GM08714 (cell line): ENCODE measurements at regions not wholly inside any gene's neighbourhood (a gene's known extent, or its start where the extent isn't known, plus 50 kb on each side); places are given as distances from the start of the nearest gene placed in this dataset.

Experiments used
- H3K4me3 ChIP-seq: fragments of 200-500 bp; sonication (Bioruptor generic); 2 replicates; pipeline ENCODE4 v1.5.1; 2014; ENCODE audit warnings: mild to moderate bottlenecking, low read length, inconsistent platforms
- ZNF274 ChIP-seq: IDR thresholded peaks from 2 replicates; pipeline ENCODE4 v1.6.1; 2012; ENCODE audit warnings: mild to moderate bottlenecking, low read depth, low read length

- TF ChIP-seq ZNF274, result no peak
- H3K4me3 ChIP-seq, result no peak overlapping the region
Measured at GRCh38 chr1:188867614-188868013, 1610.0 kb downstream of the BRINP3 start.

- no peak overlapping the region for H3K4me3 ChIP-seq
- no peak for TF ChIP-seq ZNF274
Measured at GRCh38 chr1:188871164-188871563, 1606.5 kb downstream of the BRINP3 start.

- no peak overlapping the region for H3K4me3 ChIP-seq
- TF ChIP-seq ZNF274, result no peak
Measured at GRCh38 chr1:188872376-188872775, 1605.3 kb downstream of the BRINP3 start.

- no peak overlapping the region for H3K4me3 ChIP-seq
- no peak for TF ChIP-seq ZNF274
Measured at GRCh38 chr1:188877668-188878067, 1600.0 kb downstream of the BRINP3 start.

- H3K4me3 ChIP-seq, result no peak overlapping the region
- no peak for TF ChIP-seq ZNF274
Measured at GRCh38 chr1:188888386-188888785, 1589.3 kb downstream of the BRINP3 start.

- H3K4me3 ChIP-seq, result no peak overlapping the region
- TF ChIP-seq ZNF274, result no peak
Measured at GRCh38 chr1:188889166-188889565, 1588.5 kb downstream of the BRINP3 start.

GRCh38 chr1:188891958-188892357, 1585.7 kb downstream of the BRINP3 start:
- no peak overlapping the region for H3K4me3 ChIP-seq
- TF ChIP-seq ZNF274, result no peak

- TF ChIP-seq ZNF274, result no peak
Measured at GRCh38 chr1:188895611-188896010, 1582.1 kb downstream of the BRINP3 start.

GRCh38 chr1:188903241-188903640, 1574.4 kb downstream of the BRINP3 start:
- no peak overlapping the region for H3K4me3 ChIP-seq
- no peak for TF ChIP-seq ZNF274

More at GRCh38 chr1:188895611-188896010, 1582.1 kb downstream of the BRINP3 start:
- H3K4me3 ChIP-seq, result no peak overlapping the region

- no peak for TF ChIP-seq ZNF274
- no peak overlapping the region for H3K4me3 ChIP-seq
Measured at GRCh38 chr1:188904201-188904600, 1573.5 kb downstream of the BRINP3 start.

- no peak for TF ChIP-seq ZNF274
- no peak overlapping the region for H3K4me3 ChIP-seq
Measured at GRCh38 chr1:188906921-188907641, 1570.6 kb downstream of the BRINP3 start.

- no peak for TF ChIP-seq ZNF274
Measured at GRCh38 chr1:188930382-188930781, 1547.3 kb downstream of the BRINP3 start.

GRCh38 chr1:188931506-188931905, 1546.2 kb downstream of the BRINP3 start:
- no peak for TF ChIP-seq ZNF274
- H3K4me3 ChIP-seq, result no peak overlapping the region

More at GRCh38 chr1:188930382-188930781, 1547.3 kb downstream of the BRINP3 start:
- H3K4me3 ChIP-seq, result no peak overlapping the region

GRCh38 chr1:188937965-188938551, 1539.6 kb downstream of the BRINP3 start:
- TF ChIP-seq ZNF274, result no peak
- no peak overlapping the region for H3K4me3 ChIP-seq

GRCh38 chr1:188941986-188942385, 1535.7 kb downstream of the BRINP3 start:
- no peak overlapping the region for H3K4me3 ChIP-seq
- TF ChIP-seq ZNF274, result no peak
